ENCODE measurements at regions not wholly inside any gene's neighbourhood (a gene's known extent, or its start where the extent isn't known, plus 50 kb on each side); places are given as distances from the start of the nearest gene placed in this dataset.

DNA sequence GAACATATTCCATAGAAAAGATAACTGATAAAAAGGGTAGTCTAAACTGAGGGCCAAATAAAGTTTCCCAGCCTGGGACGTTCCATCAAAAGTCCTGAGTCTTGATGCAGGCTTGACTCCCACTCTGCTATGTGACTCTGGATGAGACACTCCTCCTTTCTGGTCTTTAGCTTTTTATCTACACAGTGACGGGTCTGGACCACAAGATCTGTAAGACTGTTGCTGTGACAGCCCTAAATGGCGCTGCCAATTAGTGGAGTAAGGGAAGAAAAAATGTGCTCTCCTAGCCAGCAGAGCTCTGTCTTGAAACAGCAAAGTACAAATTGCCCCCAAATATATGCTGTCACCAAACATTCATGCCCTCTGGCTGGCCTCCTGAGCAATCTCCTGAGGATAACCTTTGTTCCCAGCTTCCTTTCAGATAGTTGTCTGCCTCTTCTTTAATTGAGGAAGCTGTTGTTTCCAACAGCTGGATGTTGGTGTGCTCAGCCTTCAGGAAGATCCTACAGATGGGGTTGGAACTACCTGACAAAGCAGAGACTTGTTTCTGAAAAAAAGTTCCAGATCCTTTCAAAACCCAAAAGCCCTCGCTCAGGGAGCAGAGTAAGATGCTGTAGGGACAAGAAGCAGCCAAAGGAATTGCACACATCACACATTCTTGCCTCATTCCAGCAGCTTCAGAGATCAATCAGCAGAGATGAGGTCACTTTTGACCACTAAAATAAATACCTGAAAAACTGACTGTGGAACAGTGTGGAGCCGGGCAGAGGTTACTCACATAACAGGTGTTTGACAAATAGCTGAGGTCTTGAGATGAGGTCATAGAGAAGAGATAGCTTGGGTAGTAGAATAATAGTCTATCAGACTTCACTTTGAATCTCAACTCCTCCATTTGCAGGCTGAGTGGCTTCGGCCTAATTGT is 383.4 kb upstream of the FGF13 start (continued):
- TF ChIP-seq EHMT2 (IDR thresholded peaks at IDR 0.05; ENCODE audit: borderline replicate concordance, low read depth, low read length) (no peak), ZGPAT (CRISPR knock-in tag; IDR thresholded peaks at IDR 0.05) (no peak), RBAK (CRISPR knock-in tag; IDR thresholded peaks at IDR 0.05) (no peak)

DNA sequence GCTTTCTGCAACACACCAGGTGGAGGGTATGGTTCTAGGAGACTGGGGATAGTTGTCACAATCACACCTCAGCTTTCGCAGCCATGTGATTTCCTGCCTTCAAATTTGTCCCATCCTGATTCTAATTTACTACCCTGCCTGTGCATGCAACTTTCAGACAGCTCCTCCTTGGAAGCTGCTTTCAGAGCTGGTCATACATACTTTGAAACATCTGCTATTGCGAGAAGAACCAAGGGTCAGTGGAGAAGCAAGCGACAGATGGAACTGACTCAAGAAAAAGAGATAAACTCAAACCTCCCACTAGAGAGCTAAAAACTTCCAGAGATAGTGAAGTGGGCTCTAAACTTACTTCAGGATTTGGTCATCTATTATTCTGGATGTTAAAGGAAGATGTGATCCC is 381.7 kb upstream of the FGF13 start:
- no peak for DNase-seq (ENCODE audit: low spot score)
- no peak for ATAC-seq
- Histone ChIP-seq H3K9ac (ENCODE audit: insufficient read depth, low read depth, low read length) (no peak overlapping the region), H3K79me2 (ENCODE audit: insufficient read depth, low read length) (no peaks in the 10 kb centered on the region), H4K20me1 (ENCODE audit: insufficient read depth, low read length) (no peaks in the 10 kb centered on the region), H3K9me3 (ENCODE audit: low read length) (no peaks in the 10 kb centered on the region), H3K36me3 (replicated peaks in 1 of 2; ENCODE audit: control insufficient read depth in 1 of 2, insufficient read depth in 2 of 2, low read length in 2 of 2) (no peaks in the 10 kb centered on the region), H3K27ac (ENCODE audit: extremely low read length, insufficient read depth, low read length) (no peak overlapping the region), H3K4me1 (ENCODE audit: insufficient read depth, low read length) (no peaks in the 10 kb centered on the region), H3K27me3 (ENCODE audit: control insufficient read depth in 1 of 2, insufficient read depth in 2 of 2, low read length in 2 of 2) (no peaks in the 10 kb centered on the region), H3K4me3 (replicated peaks in 1 of 3; ENCODE audit: insufficient read depth in 1 of 3, low read depth in 2 of 3, low read length in 3 of 3) (no peak overlapping the region), H2AFZ (ENCODE audit: low read length) (no peak overlapping the region), H3K4me2 (ENCODE audit: low read depth, low read length) (no peak overlapping the region)
- intact Hi-C loops (cut with micrococcal nuclease; ENCODE audit: unreplicated experiment) (no loop called here), in situ Hi-C loops (cut with HindIII; ENCODE audit: extremely low pct_ligation_motif_present, low pct_unique_long_range_greater_than_20kb) (no loop called here)
- 67% methylated on average over 2 of the region's 3 CpGs for WGBS (ENCODE audit: low lambda C conversion rate)
- POLR2A ChIA-PET, result no interaction called here
- BruUV-seq (replicated peaks), result no TSS peak
- CTCF ChIA-PET (ENCODE audit: low intra/inter-chr PET ratio, low total read pairs), result no interaction called here
- TF ChIP-seq SCMH1 (CRISPR knock-in tag; IDR thresholded peaks at IDR 0.05; ENCODE audit: borderline replicate concordance) (no peak), ZNF260 (CRISPR knock-in tag; IDR thresholded peaks at IDR 0.05; ENCODE audit: borderline replicate concordance, low read depth) (no peak), ZNF101 (CRISPR knock-in tag; IDR thresholded peaks at IDR 0.05; ENCODE audit: borderline replicate concordance, low read depth) (no peak), ZNF782 (CRISPR knock-in tag; IDR thresholded peaks at IDR 0.05; ENCODE audit: borderline replicate concordance) (no peak), ZNF672 (CRISPR knock-in tag; IDR thresholded peaks at IDR 0.05) (no peak), HNF4G (IDR thresholded peaks at IDR 0.05; ENCODE audit: borderline replicate concordance, low read depth, low read length) (no peak), HNF4G (CRISPR knock-in tag; IDR thresholded peaks at IDR 0.05; ENCODE audit: borderline replicate concordance, low read depth) (no peak), BCL3 (CRISPR knock-in tag; IDR thresholded peaks at IDR 0.05) (no peak), HOXA3 (CRISPR knock-in tag; IDR thresholded peaks at IDR 0.05) (no peak), ZNF232 (CRISPR knock-in tag; IDR thresholded peaks at IDR 0.05; ENCODE audit: borderline replicate concordance) (no peak), NFRKB (IDR thresholded peaks at IDR 0.05) (no peak), GATA4 (IDR thresholded peaks at IDR 0.05; ENCODE audit: borderline replicate concordance, low read depth) (no peak), SSRP1 (CRISPR knock-in tag; IDR thresholded peaks at IDR 0.05) (no peak), ZNF652 (CRISPR knock-in tag; IDR thresholded peaks at IDR 0.05; ENCODE audit: borderline replicate concordance, low read depth) (no peak), CREM (IDR thresholded peaks at IDR 0.05) (no peak), CREM (CRISPR knock-in tag; IDR thresholded peaks at IDR 0.05) (no peak), ZNF343 (CRISPR knock-in tag; IDR thresholded peaks at IDR 0.05) (no peak), ZMYM3 (CRISPR knock-in tag; IDR thresholded peaks at IDR 0.05) (no peak), FOXC1 (CRISPR knock-in tag; IDR thresholded peaks at IDR 0.05; ENCODE audit: borderline replicate concordance) (no peak)
- TF ChIP-seq, protein P1, sequence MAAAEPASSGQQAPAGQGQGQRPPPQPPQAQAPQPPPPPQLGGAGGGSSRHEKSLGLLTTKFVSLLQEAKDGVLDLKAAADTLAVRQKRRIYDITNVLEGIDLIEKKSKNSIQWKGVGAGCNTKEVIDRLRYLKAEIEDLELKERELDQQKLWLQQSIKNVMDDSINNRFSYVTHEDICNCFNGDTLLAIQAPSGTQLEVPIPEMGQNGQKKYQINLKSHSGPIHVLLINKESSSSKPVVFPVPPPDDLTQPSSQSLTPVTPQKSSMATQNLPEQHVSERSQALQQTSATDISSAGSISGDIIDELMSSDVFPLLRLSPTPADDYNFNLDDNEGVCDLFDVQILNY (CRISPR knock-in tag; conservative IDR thresholded peaks at IDR 0.05), result no peak
- no peak for FAIRE-seq

Data from HepG2 (cell line).